Left ventricle myocardium inferior (tissue), 1 donor: ENCODE measurements at regions not wholly inside any gene's neighbourhood (a gene's known extent, or its start where the extent isn't known, plus 50 kb on each side); places are given as distances from the start of the nearest gene placed in this dataset.

Experiments
- DNase-seq: peaks from one replicate; pipeline ENCODE4 v3.0.0-alpha.2; 2020
- H3K27ac ChIP-seq: fragments of 200-600 bp; replicated peaks from 2 replicates; pipeline ENCODE4 v1.8.0; 2021
- H3K27me3 ChIP-seq: fragments of 200-600 bp; 2 replicates; pipeline ENCODE4 v1.8.0; 2021; ENCODE audit warnings: low read depth
- H3K36me3 ChIP-seq: fragments of 200-600 bp; 2 replicates; pipeline ENCODE4 v1.8.0; 2021
- H3K4me1 ChIP-seq: fragments of 200-600 bp; 2 replicates; pipeline ENCODE4 v1.8.0; 2021
- H3K4me3 ChIP-seq: fragments of 200-600 bp; 2 replicates; pipeline ENCODE4 v1.8.0; 2021; ENCODE audit warnings: mild to moderate bottlenecking, moderate library complexity
- H3K9me3 ChIP-seq: fragments of 200-600 bp; replicated peaks from 2 replicates; pipeline ENCODE4 v1.8.0; 2021
- intact Hi-C: fragments of 100-400 bp; cut with micrococcal nuclease; formaldehyde crosslinking; loops from one replicate; pipeline ENCODE4 v1.11.0; 2022
- TF ChIP-seq, protein P1 (sequence below): fragments of 200-600 bp; IDR thresholded peaks from 2 replicates; pipeline ENCODE4 v1.8.0; 2021; ENCODE audit warnings: antibody characterized with exemption, mild to moderate bottlenecking, borderline replicate concordance
- donor health status: DM: no; HTN: yes; CAD: no; lungs with severe emphysema.

- no peak overlapping the region for H3K27ac ChIP-seq
- H3K4me3 ChIP-seq = no peak overlapping the region
- no peaks in the 10 kb centered on the region for H3K4me1 ChIP-seq
- intact Hi-C loops = no loop called here
- DNase-seq = no peak
- H3K9me3 ChIP-seq = peaks cover 10% of the 10 kb centered on the region
- H3K27me3 ChIP-seq = no peaks in the 10 kb centered on the region
- TF ChIP-seq, protein P1, sequence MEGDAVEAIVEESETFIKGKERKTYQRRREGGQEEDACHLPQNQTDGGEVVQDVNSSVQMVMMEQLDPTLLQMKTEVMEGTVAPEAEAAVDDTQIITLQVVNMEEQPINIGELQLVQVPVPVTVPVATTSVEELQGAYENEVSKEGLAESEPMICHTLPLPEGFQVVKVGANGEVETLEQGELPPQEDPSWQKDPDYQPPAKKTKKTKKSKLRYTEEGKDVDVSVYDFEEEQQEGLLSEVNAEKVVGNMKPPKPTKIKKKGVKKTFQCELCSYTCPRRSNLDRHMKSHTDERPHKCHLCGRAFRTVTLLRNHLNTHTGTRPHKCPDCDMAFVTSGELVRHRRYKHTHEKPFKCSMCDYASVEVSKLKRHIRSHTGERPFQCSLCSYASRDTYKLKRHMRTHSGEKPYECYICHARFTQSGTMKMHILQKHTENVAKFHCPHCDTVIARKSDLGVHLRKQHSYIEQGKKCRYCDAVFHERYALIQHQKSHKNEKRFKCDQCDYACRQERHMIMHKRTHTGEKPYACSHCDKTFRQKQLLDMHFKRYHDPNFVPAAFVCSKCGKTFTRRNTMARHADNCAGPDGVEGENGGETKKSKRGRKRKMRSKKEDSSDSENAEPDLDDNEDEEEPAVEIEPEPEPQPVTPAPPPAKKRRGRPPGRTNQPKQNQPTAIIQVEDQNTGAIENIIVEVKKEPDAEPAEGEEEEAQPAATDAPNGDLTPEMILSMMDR = no peak
- no peaks in the 10 kb centered on the region for H3K36me3 ChIP-seq
Observed at GRCh38 chr6:11951868-11952267, 60.2 kb upstream of the HIVEP1 start.

- TF ChIP-seq, protein P1 = no peak
- Histone ChIP-seq H3K36me3 (no peaks in the 10 kb centered on the region), H3K27ac (no peak overlapping the region), H3K9me3 (peaks cover 7% of the 10 kb centered on the region), H3K4me1 (no peaks in the 10 kb centered on the region), H3K27me3 (no peaks in the 10 kb centered on the region), H3K4me3 (no peak overlapping the region)
- intact Hi-C loops = no loop called here
- no peak for DNase-seq
Observed at GRCh38 chr6:11950109-11950508, 62.0 kb upstream of the HIVEP1 start.

- H3K27me3 ChIP-seq = no peaks in the 10 kb centered on the region
- intact Hi-C loops = no loop called here
- no peaks in the 10 kb centered on the region for H3K4me1 ChIP-seq
- DNase-seq = no peak
- no peak overlapping the region for H3K27ac ChIP-seq
- no peak overlapping the region for H3K4me3 ChIP-seq
- TF ChIP-seq, protein P1 = no peak
- no peaks in the 10 kb centered on the region for H3K36me3 ChIP-seq
- H3K9me3 ChIP-seq = peaks cover 7% of the 10 kb centered on the region
Observed at GRCh38 chr6:11947575-11947974, 64.5 kb upstream of the HIVEP1 start.

- intact Hi-C loops = no loop called here
- H3K36me3 ChIP-seq = no peaks in the 10 kb centered on the region
- no peaks in the 10 kb centered on the region for H3K4me1 ChIP-seq
- peaks cover 7% of the 10 kb centered on the region for H3K9me3 ChIP-seq
- no peak overlapping the region for H3K4me3 ChIP-seq
- no peaks in the 10 kb centered on the region for H3K27me3 ChIP-seq
- H3K27ac ChIP-seq = no peak overlapping the region
- TF ChIP-seq, protein P1 = no peak
- DNase-seq = no peak
Observed at GRCh38 chr6:11947063-11947462, 65.0 kb upstream of the HIVEP1 start.

DNA sequence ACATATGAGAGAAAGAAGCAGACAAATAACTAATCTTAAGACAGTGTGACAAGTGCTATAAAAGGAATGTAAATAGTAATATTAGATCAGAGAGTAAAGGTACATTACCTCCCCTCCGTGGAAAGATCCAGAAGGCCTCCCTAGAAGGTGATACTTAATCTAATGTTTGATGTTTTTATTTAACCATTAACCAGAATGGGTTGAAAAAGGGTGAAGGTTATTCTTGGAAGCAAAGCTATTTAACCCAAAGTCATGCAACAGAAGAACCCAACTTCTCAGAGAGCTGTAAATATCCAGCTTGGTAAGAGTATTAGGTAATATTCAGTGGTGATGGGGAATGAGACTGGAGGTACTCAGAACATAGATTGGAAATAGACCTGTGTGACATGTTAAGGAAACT, 68.0 kb upstream of the HIVEP1 start:
- H3K36me3 ChIP-seq = no peaks in the 10 kb centered on the region
- no peaks in the 10 kb centered on the region for H3K4me1 ChIP-seq
- H3K9me3 ChIP-seq = no peaks in the 10 kb centered on the region
- no peaks in the 10 kb centered on the region for H3K27me3 ChIP-seq
- no peak overlapping the region for H3K4me3 ChIP-seq
- H3K27ac ChIP-seq = no peak overlapping the region
- TF ChIP-seq, protein P1 = no peak
- intact Hi-C loops = no loop called here
- DNase-seq = no peak

GRCh38 chr6:11943060-11943459, 69.1 kb upstream of the HIVEP1 start:
- TF ChIP-seq, protein P1 = no peak
- DNase-seq = no peak

More at GRCh38 chr6:11943060-11943459, 69.1 kb upstream of the HIVEP1 start:
- intact Hi-C loops = no loop called here
- no peaks in the 10 kb centered on the region for H3K36me3 ChIP-seq
- no peaks in the 10 kb centered on the region for H3K4me1 ChIP-seq
- H3K27ac ChIP-seq = no peak overlapping the region
- no peaks in the 10 kb centered on the region for H3K27me3 ChIP-seq
- no peak overlapping the region for H3K4me3 ChIP-seq
- no peaks in the 10 kb centered on the region for H3K9me3 ChIP-seq
